GM23338 (cell line): ENCODE measurements at regions not wholly inside any gene's neighbourhood (a gene's known extent, or its start where the extent isn't known, plus 50 kb on each side); places are given as distances from the start of the nearest gene placed in this dataset.

ENCODE experiments used
- ATAC-seq: fragments of 200-7000 bp; cut with Tn5 transposase; 3 replicates; pipeline ENCODE4 v1.9.1; 2020
- DNase-seq: peaks from one replicate; pipeline ENCODE4 v3.0.0-alpha.2; 2015; ENCODE audit warnings: low spot score
- H2AFZ ChIP-seq: fragments of 200-600 bp; sonication (generic); 2 replicates; pipeline ENCODE4 v1.8.0; 2016; ENCODE audit warnings: antibody characterized with exemption, mild to moderate bottlenecking, moderate library complexity
- H3F3A ChIP-seq: fragments of 200-600 bp; sonication (generic); replicated peaks from 2 replicates; pipeline ENCODE4 v1.8.0; 2017; ENCODE audit warnings: antibody characterized with exemption, mixed run types, low read depth
- H3K27ac ChIP-seq: fragments of 200-600 bp; sonication (generic); 2 replicates; pipeline ENCODE4 v1.6.1; 2016; ENCODE audit warnings: low read depth
- H3K27me3 ChIP-seq: fragments of 200-600 bp; sonication (generic); 2 replicates; pipeline ENCODE4 v1.8.0; 2016; ENCODE audit warnings: mild to moderate bottlenecking, mixed run types, moderate library complexity; ENCODE audit not compliant: insufficient read depth
- H3K36me3 ChIP-seq: fragments of 200-600 bp; sonication (generic); 2 replicates; pipeline ENCODE4 v1.8.0; 2016; ENCODE audit warnings: mild to moderate bottlenecking; ENCODE audit not compliant: insufficient read depth
- H3K4me1 ChIP-seq: fragments of 200-600 bp; sonication (generic); 2 replicates; pipeline ENCODE4 v1.8.0; 2016; ENCODE audit warnings: mild to moderate bottlenecking, moderate library complexity; ENCODE audit not compliant: insufficient read depth
- H3K4me2 ChIP-seq: fragments of 200-600 bp; sonication (generic); 2 replicates; pipeline ENCODE4 v1.7.1; 2017; ENCODE audit warnings: mixed run types
- H3K4me3 ChIP-seq: fragments of 200-600 bp; sonication (generic); 2 replicates; pipeline ENCODE4 v1.6.1; 2016; ENCODE audit warnings: mixed run types
- H3K79me2 ChIP-seq: fragments of 200-600 bp; sonication (generic); replicated peaks from 2 replicates; pipeline ENCODE4 v1.8.0; 2017; ENCODE audit warnings: mild to moderate bottlenecking; ENCODE audit not compliant: insufficient read depth
- H3K9me2 ChIP-seq: fragments of 200-600 bp; sonication (generic); 2 replicates; pipeline ENCODE4 v1.8.0; 2017; ENCODE audit not compliant: insufficient read depth
- H4K20me1 ChIP-seq: fragments of 200-600 bp; sonication (generic); replicated peaks from 2 replicates; pipeline ENCODE4 v1.8.0; 2017; ENCODE audit warnings: mild to moderate bottlenecking; ENCODE audit not compliant: insufficient read depth
- H3K27ac Mint-ChIP-seq: 2 replicates; pipeline ENCODE4 v1.8.0; 2020; ENCODE audit warnings: inconsistent platforms, mild to moderate bottlenecking, moderate library complexity, mixed read lengths
- H3K27me3 Mint-ChIP-seq: 3 replicates; pipeline ENCODE4 v1.8.0; 2022; ENCODE audit warnings: low read depth, mild to moderate bottlenecking, moderate library complexity, mixed read lengths, inconsistent platforms; ENCODE audit not compliant: insufficient read depth, poor library complexity
- H3K36me3 Mint-ChIP-seq: 3 replicates; pipeline ENCODE4 v1.8.0; 2021; ENCODE audit warnings: low read depth, mild to moderate bottlenecking, inconsistent platforms, moderate library complexity, mixed read lengths
- H3K4me1 Mint-ChIP-seq: 3 replicates; pipeline ENCODE4 v1.8.0; 2020; ENCODE audit warnings: mild to moderate bottlenecking, inconsistent platforms, mixed read lengths
- H3K4me3 Mint-ChIP-seq: 3 replicates; pipeline ENCODE4 v1.8.0; 2021; ENCODE audit warnings: moderate library complexity, mild to moderate bottlenecking, inconsistent platforms, mixed read lengths
- H3K9me3 Mint-ChIP-seq: 3 replicates; pipeline ENCODE4 v1.8.0; 2020; ENCODE audit warnings: moderate library complexity, mild to moderate bottlenecking, inconsistent platforms, mixed read lengths
- EZH2 ChIP-seq: fragments of 200-600 bp; sonication (generic); IDR thresholded peaks from one replicate; pipeline ENCODE4 v1.8.0; 2017; ENCODE audit warnings: antibody characterized with exemption, mild to moderate bottlenecking, low read depth; ENCODE audit not compliant: unreplicated experiment
- EZH2phosphoT487 ChIP-seq: fragments of 200-600 bp; sonication (generic); IDR thresholded peaks from one replicate; pipeline ENCODE4 v1.8.1; 2018; ENCODE audit warnings: antibody characterized with exemption; ENCODE audit not compliant: unreplicated experiment
- JUNB ChIP-seq: IDR thresholded peaks from one replicate; pipeline ENCODE4 v1.6.1; 2016; ENCODE audit warnings: antibody characterized with exemption; ENCODE audit not compliant: unreplicated experiment
- NANOG ChIP-seq: IDR thresholded peaks from 2 replicates; pipeline ENCODE4 v1.6.1; 2016; ENCODE audit warnings: antibody characterized with exemption, borderline replicate concordance
- POLR2AphosphoS5 ChIP-seq: IDR thresholded peaks from 2 replicates; pipeline ENCODE4 v1.6.1; 2016; ENCODE audit warnings: antibody characterized with exemption, low read depth
- STAT1 ChIP-seq: IDR thresholded peaks from one replicate; pipeline ENCODE4 v1.6.1; 2016; ENCODE audit warnings: antibody characterized with exemption; ENCODE audit not compliant: unreplicated experiment
- ZNF114 ChIP-seq: fragments of 250-450 bp; sonication (Bioruptor Pico); IDR thresholded peaks from 2 replicates; pipeline ENCODE4 v1.5.0; 2020; ENCODE audit warnings: mild to moderate bottlenecking, moderate library complexity
- ZNF331 ChIP-seq: fragments of 250-450 bp; sonication (Bioruptor Pico); IDR thresholded peaks from 2 replicates; pipeline ENCODE4 v1.5.0; 2020; ENCODE audit warnings: low read depth, mild to moderate bottlenecking, moderate library complexity
- TF ChIP-seq, protein P1 (sequence below): IDR thresholded peaks from one replicate; pipeline ENCODE4 v1.6.1; 2018; ENCODE audit warnings: antibody characterized with exemption; ENCODE audit not compliant: unreplicated experiment
- TF ChIP-seq, protein P2 (sequence below), 2 experiments: fragments of 200-600 bp in 1 of 2; sonication (generic) in 1 of 2; conservative IDR thresholded peaks; 2 replicates each; pipeline versions ENCODE4 v1.5.1 to v1.6.1; 2016 to 2017; ENCODE audit warnings: antibody characterized with exemption in 2 of 2, low read depth in 2 of 2, mild to moderate bottlenecking in 2 of 2, moderate library complexity in 1 of 2
- TF ChIP-seq, protein P3 (sequence below): IDR thresholded peaks from 2 replicates; pipeline ENCODE4 v1.6.1; 2016; ENCODE audit warnings: antibody characterized with exemption

DNA sequence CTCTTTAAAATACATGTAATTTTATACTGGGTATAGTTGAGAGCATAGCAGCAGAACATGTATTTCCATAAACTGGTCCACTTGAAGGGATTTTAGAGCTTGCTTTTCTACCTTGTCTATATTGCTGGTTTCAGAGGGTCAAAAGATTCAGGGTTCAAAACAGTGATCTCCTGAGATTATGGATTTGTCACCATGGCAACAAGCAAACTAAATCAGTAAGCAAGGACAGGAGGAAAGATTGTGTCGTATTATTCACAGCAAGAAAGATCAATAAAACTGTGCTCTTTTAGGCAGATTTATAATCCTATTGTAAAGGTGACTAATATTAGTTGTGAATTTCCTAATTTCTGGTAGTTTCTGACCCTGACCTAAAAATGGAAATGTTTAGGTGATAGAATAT, 496.4 kb downstream of the LMO7 start (continued):
- TF ChIP-seq ZNF331 (CRISPR knock-in tag): no peak
- TF ChIP-seq, protein P1, sequence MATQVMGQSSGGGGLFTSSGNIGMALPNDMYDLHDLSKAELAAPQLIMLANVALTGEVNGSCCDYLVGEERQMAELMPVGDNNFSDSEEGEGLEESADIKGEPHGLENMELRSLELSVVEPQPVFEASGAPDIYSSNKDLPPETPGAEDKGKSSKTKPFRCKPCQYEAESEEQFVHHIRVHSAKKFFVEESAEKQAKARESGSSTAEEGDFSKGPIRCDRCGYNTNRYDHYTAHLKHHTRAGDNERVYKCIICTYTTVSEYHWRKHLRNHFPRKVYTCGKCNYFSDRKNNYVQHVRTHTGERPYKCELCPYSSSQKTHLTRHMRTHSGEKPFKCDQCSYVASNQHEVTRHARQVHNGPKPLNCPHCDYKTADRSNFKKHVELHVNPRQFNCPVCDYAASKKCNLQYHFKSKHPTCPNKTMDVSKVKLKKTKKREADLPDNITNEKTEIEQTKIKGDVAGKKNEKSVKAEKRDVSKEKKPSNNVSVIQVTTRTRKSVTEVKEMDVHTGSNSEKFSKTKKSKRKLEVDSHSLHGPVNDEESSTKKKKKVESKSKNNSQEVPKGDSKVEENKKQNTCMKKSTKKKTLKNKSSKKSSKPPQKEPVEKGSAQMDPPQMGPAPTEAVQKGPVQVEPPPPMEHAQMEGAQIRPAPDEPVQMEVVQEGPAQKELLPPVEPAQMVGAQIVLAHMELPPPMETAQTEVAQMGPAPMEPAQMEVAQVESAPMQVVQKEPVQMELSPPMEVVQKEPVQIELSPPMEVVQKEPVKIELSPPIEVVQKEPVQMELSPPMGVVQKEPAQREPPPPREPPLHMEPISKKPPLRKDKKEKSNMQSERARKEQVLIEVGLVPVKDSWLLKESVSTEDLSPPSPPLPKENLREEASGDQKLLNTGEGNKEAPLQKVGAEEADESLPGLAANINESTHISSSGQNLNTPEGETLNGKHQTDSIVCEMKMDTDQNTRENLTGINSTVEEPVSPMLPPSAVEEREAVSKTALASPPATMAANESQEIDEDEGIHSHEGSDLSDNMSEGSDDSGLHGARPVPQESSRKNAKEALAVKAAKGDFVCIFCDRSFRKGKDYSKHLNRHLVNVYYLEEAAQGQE: no peak
- TF ChIP-seq EZH2phosphoT487: no peak
- TF ChIP-seq, protein P2, sequence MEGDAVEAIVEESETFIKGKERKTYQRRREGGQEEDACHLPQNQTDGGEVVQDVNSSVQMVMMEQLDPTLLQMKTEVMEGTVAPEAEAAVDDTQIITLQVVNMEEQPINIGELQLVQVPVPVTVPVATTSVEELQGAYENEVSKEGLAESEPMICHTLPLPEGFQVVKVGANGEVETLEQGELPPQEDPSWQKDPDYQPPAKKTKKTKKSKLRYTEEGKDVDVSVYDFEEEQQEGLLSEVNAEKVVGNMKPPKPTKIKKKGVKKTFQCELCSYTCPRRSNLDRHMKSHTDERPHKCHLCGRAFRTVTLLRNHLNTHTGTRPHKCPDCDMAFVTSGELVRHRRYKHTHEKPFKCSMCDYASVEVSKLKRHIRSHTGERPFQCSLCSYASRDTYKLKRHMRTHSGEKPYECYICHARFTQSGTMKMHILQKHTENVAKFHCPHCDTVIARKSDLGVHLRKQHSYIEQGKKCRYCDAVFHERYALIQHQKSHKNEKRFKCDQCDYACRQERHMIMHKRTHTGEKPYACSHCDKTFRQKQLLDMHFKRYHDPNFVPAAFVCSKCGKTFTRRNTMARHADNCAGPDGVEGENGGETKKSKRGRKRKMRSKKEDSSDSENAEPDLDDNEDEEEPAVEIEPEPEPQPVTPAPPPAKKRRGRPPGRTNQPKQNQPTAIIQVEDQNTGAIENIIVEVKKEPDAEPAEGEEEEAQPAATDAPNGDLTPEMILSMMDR (conservative IDR thresholded peaks at IDR 0.05; ENCODE audit: low read depth in 2 of 2): no peak
- no peak for TF ChIP-seq JUNB
- no peak for TF ChIP-seq POLR2AphosphoS5
- TF ChIP-seq ZNF114 (CRISPR knock-in tag): no peak
- TF ChIP-seq, protein P3, sequence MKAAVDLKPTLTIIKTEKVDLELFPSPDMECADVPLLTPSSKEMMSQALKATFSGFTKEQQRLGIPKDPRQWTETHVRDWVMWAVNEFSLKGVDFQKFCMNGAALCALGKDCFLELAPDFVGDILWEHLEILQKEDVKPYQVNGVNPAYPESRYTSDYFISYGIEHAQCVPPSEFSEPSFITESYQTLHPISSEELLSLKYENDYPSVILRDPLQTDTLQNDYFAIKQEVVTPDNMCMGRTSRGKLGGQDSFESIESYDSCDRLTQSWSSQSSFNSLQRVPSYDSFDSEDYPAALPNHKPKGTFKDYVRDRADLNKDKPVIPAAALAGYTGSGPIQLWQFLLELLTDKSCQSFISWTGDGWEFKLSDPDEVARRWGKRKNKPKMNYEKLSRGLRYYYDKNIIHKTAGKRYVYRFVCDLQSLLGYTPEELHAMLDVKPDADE: no peak

DNA sequence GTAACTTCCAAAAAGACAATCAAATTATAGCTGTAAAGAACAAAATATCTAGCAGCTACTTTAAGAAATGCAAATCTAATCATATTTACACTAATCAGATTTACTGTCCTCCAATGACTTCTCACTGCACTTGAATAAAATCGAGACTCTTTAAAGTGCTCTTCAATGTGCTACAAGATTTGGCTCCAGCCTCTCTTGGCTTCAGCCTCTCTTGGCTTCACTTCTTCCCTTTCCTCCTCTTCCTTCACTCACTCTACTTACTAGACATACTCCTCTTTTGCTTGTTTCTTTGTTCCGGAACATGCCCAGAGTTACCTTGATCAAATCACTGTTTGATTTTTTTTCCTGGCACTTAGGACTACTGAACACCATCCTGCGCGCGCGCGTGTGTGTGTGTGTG, 495.4 kb downstream of the LMO7 start:
- no peaks in the 10 kb centered on the region for H3K79me2 ChIP-seq
- H3K27ac ChIP-seq: no peak overlapping the region
- DNase-seq: no peak
- H3K4me3 Mint-ChIP-seq: no peak overlapping the region
- H4K20me1 ChIP-seq: no peaks in the 10 kb centered on the region
- no peaks in the 10 kb centered on the region for H3K36me3 Mint-ChIP-seq
- no peak overlapping the region for H2AFZ ChIP-seq
- no peaks in the 10 kb centered on the region for H3K36me3 ChIP-seq
- no peaks in the 10 kb centered on the region for H3K9me2 ChIP-seq
- peaks cover 2% of the 10 kb centered on the region for H3K27me3 Mint-ChIP-seq
- no peaks in the 10 kb centered on the region for H3F3A ChIP-seq
- no peaks in the 10 kb centered on the region for H3K4me1 Mint-ChIP-seq
- no peak overlapping the region for H3K4me3 ChIP-seq
- H3K9me3 Mint-ChIP-seq: no peaks in the 10 kb centered on the region; the same call in 2 of the 3 replicates
- no peaks in the 10 kb centered on the region for H3K27me3 ChIP-seq
- H3K4me2 ChIP-seq: no peak overlapping the region
- no peak for ATAC-seq
- H3K27ac Mint-ChIP-seq: no peak overlapping the region
- H3K4me1 ChIP-seq: no peaks in the 10 kb centered on the region
- no peak for TF ChIP-seq STAT1
- TF ChIP-seq, protein P1: no peak
- TF ChIP-seq POLR2AphosphoS5: no peak
- TF ChIP-seq EZH2: no peak
- no peak for TF ChIP-seq ZNF331 (CRISPR knock-in tag)
- TF ChIP-seq EZH2phosphoT487: no peak
- TF ChIP-seq NANOG: no peak
